ENCODE measurements at regions not wholly inside any gene's neighbourhood (a gene's known extent, or its start where the extent isn't known, plus 50 kb on each side); places are given as distances from the start of the nearest gene placed in this dataset.

DNA sequence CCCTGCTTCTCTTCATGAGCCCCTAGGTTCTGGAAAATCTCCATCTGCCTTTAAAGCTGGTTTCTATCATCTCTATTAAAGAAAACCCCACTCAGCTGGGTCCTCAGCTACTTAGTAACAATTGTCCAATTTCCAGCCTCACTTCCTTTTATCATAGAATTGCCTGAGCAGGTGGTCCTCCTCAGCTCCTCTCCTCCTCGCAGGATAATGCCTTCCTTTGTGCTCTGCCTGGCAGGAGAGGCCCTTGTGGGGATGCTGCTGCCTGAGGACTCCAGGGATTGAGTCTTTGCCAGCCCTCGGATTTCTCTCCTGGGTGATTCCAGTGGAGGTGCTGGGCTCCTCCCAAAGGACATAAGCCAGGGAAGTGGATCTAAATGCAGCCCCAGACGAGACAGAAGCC is 448.3 kb downstream of the INSC start:
- TF ChIP-seq, protein P1, sequence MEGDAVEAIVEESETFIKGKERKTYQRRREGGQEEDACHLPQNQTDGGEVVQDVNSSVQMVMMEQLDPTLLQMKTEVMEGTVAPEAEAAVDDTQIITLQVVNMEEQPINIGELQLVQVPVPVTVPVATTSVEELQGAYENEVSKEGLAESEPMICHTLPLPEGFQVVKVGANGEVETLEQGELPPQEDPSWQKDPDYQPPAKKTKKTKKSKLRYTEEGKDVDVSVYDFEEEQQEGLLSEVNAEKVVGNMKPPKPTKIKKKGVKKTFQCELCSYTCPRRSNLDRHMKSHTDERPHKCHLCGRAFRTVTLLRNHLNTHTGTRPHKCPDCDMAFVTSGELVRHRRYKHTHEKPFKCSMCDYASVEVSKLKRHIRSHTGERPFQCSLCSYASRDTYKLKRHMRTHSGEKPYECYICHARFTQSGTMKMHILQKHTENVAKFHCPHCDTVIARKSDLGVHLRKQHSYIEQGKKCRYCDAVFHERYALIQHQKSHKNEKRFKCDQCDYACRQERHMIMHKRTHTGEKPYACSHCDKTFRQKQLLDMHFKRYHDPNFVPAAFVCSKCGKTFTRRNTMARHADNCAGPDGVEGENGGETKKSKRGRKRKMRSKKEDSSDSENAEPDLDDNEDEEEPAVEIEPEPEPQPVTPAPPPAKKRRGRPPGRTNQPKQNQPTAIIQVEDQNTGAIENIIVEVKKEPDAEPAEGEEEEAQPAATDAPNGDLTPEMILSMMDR (IDR thresholded peaks at IDR 0.05), result no peak
- TF ChIP-seq EP300 (IDR thresholded peaks at IDR 0.05), result no peak
